HEK293 (cell line): ENCODE measurements at regions not wholly inside any gene's neighbourhood (a gene's known extent, or its start where the extent isn't known, plus 50 kb on each side); places are given as distances from the start of the nearest gene placed in this dataset.

Experiments used
- CTCF ChIA-PET: fragments of 350-600 bp; formaldehyde crosslinking; extraction: SDS; loops from one replicate; lab custom pipeline; 2021; ENCODE audit warnings: antibody characterized with exemption; lab: Yijun Ruan, JAX
- POLR2A ChIA-PET: fragments of 300-600 bp; formaldehyde crosslinking; extraction: SDS; loops from one replicate; lab custom pipeline; 2020; ENCODE audit warnings: antibody characterized with exemption, inconsistent platforms; lab: Yijun Ruan, JAX
- H3K27ac ChIP-seq: fragments of 200-500 bp; sonication (Bioruptor generic); 2 replicates; pipeline ENCODE4 v1.5.1; 2014; ENCODE audit warnings: low read depth, low read length, control low read depth, inconsistent platforms; ENCODE audit errors: extremely low read depth
- H3K36me3 ChIP-seq, 2 experiments: fragments of 200-500 bp in 1 of 2; sonication (Bioruptor generic) in 1 of 2; 1 replicate in 1 of 2; 2 replicates in 1 of 2; pipeline ENCODE4 v1.5.1; 2014 to 2017; ENCODE audit warnings: inconsistent platforms in 2 of 2, low read length in 2 of 2; ENCODE audit not compliant: control insufficient read depth in 2 of 2, insufficient read depth in 1 of 2
- H3K4me1 ChIP-seq: fragments of 200-500 bp; sonication (Bioruptor generic); 2 replicates; pipeline ENCODE4 v1.5.1; 2014; ENCODE audit warnings: mild to moderate bottlenecking, low read length, inconsistent platforms; ENCODE audit not compliant: control insufficient read depth, insufficient read depth
- H3K4me3 ChIP-seq: 2 replicates; pipeline ENCODE4 v1.5.1; 2011; ENCODE audit warnings: low read depth, mild to moderate bottlenecking, control low read depth, low read length, moderate library complexity
- H3K9me3 ChIP-seq: fragments of 200-500 bp; sonication (Bioruptor generic); 2 replicates; pipeline ENCODE4 v1.5.1; 2014; ENCODE audit warnings: low read depth, low read length, inconsistent platforms; ENCODE audit not compliant: control insufficient read depth, insufficient read depth
- FEZF1 ChIP-seq: fragments of 450-650 bp; formaldehyde crosslinking; IDR thresholded peaks from 2 replicates; pipeline ENCODE4 v1.5.1; 2016; ENCODE audit warnings: missing biosample characterization, missing genetic modification characterization
- OSR2 ChIP-seq: fragments of 450-650 bp; formaldehyde crosslinking; IDR thresholded peaks from 2 replicates; pipeline ENCODE4 v1.5.1; 2016; ENCODE audit warnings: missing biosample characterization, missing genetic modification characterization
- SP7 ChIP-seq: fragments of 450-650 bp; formaldehyde crosslinking; IDR thresholded peaks from 2 replicates; pipeline ENCODE4 v1.5.1; 2016; ENCODE audit warnings: missing biosample characterization, missing genetic modification characterization
- WT1 ChIP-seq: fragments of 450-650 bp; formaldehyde crosslinking; IDR thresholded peaks from 2 replicates; pipeline ENCODE4 v1.5.1; 2016; ENCODE audit warnings: missing biosample characterization, missing genetic modification characterization
- ZBTB21 ChIP-seq: fragments of 450-650 bp; formaldehyde crosslinking; IDR thresholded peaks from 2 replicates; pipeline ENCODE4 v1.5.1; 2017; ENCODE audit warnings: missing biosample characterization, missing genetic modification characterization
- ZBTB26 ChIP-seq: fragments of 450-650 bp; formaldehyde crosslinking; optimal IDR thresholded peaks from 2 replicates; pipeline ENCODE3; 2016; ENCODE audit warnings: missing biosample characterization, mild to moderate bottlenecking, missing genetic modification characterization
- ZFHX2 ChIP-seq: fragments of 450-650 bp; formaldehyde crosslinking; conservative IDR thresholded peaks from 2 replicates; pipeline ENCODE4 v1.5.1; 2016; ENCODE audit warnings: missing biosample characterization, missing genetic modification characterization
- ZFP69B ChIP-seq: fragments of 450-650 bp; formaldehyde crosslinking; IDR thresholded peaks from 2 replicates; pipeline ENCODE4 v1.5.1; 2016; ENCODE audit warnings: missing biosample characterization, missing genetic modification characterization
- ZNF280D ChIP-seq: fragments of 450-650 bp; formaldehyde crosslinking; IDR thresholded peaks from 2 replicates; pipeline ENCODE4 v1.5.1; 2016; ENCODE audit warnings: missing biosample characterization, missing genetic modification characterization
- ZNF366 ChIP-seq: fragments of 450-650 bp; formaldehyde crosslinking; conservative IDR thresholded peaks from 2 replicates; pipeline ENCODE4 v1.5.1; 2016; ENCODE audit warnings: missing biosample characterization, missing genetic modification characterization
- ZNF560 ChIP-seq: fragments of 450-650 bp; formaldehyde crosslinking; IDR thresholded peaks from 2 replicates; pipeline ENCODE4 v1.5.1; 2017; ENCODE audit warnings: missing biosample characterization, missing genetic modification characterization, borderline replicate concordance
- TF ChIP-seq, protein P1 (sequence below): fragments of 450-650 bp; formaldehyde crosslinking; IDR thresholded peaks from 2 replicates; pipeline ENCODE4 v1.5.1; 2017; ENCODE audit warnings: missing biosample characterization, missing genetic modification characterization
- TF ChIP-seq, protein P2 (sequence below): fragments of 450-650 bp; formaldehyde crosslinking; IDR thresholded peaks from 2 replicates; pipeline ENCODE4 v1.5.1; 2017; ENCODE audit warnings: missing biosample characterization, missing genetic modification characterization
- TF ChIP-seq, protein P3 (sequence below): fragments of 450-650 bp; formaldehyde crosslinking; IDR thresholded peaks from 2 replicates; pipeline ENCODE4 v1.5.1; 2017; ENCODE audit warnings: missing biosample characterization, missing genetic modification characterization
- TF ChIP-seq, protein P4 (sequence below): IDR thresholded peaks from 2 replicates; pipeline ENCODE4 v1.6.1; 2011; ENCODE audit warnings: mild to moderate bottlenecking, low read depth, low read length, borderline replicate concordance

DNA sequence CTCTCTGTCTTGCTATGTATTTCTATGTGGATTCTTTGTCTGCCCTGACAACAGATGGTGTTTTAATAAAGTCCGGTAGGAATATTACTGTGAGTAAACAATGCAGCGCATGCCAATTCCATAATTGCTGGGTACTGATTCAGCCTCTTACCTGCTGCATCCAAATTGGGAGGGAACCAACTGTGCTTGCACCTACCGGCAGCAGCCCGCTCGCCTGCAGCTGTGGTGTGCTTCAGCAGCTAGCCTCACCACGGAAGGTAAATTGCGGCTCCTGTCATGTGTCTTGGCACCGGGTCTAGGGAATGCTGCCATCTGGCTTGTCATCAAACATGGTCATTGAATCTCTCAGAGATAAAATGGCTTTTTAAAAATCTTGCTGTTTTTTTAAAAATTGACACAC is 704.8 kb upstream of the SLC35B3 start:
- ChIA-PET POLR2A (no interaction called here), CTCF (interaction anchor here (0.6 to 0.7 kb wide), 2 partner anchors 53 to 584 kb away, joined by 3 to 5 read pairs; no protein-coding TSS in a partner anchor)
- TF ChIP-seq OSR2 (0 out of 2 replicates have a peak, but pooled peaks have one; percentile 26), ZBTB26 (tag by site-specific recombination) (no peak), WT1 (tag by site-specific recombination) (0 out of 2 replicates have a peak, but pooled peaks have one; percentile 0), SP7 (0 out of 2 replicates have a peak, but pooled peaks have one; percentile 46)
- Histone ChIP-seq H3K4me3 (no peak overlapping the region), H3K36me3 (no peaks in the 10 kb centered on the region), H3K4me1 (peaks cover 17% of the 10 kb centered on the region), H3K9me3 (no peaks in the 10 kb centered on the region; the same call in 1 of the 2 replicates), H3K27ac (no peak overlapping the region)

DNA sequence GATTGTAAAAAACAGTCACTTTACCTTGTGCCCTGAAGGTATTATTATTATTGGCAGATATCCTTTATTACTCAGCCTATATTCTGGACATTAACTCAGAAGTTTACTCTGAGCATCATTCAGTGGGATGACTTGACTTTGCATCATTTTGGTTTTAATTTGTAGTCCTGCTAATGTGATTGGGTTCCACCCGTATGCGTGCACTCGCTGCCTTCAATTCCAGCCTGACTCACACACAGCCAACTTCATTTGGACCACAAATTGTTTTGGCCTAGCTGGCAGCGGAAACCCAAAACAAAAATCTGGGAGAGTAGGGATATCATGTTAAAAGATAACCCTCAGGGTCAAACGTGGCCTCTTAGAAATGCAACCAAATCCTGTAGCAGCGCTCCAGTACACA is 704.4 kb upstream of the SLC35B3 start:
- H3K36me3 ChIP-seq = no peaks in the 10 kb centered on the region
- CTCF ChIA-PET = no interaction called here
- H3K4me1 ChIP-seq = peaks cover 17% of the 10 kb centered on the region
- no peaks in the 10 kb centered on the region; the same call in 1 of the 2 replicates for H3K9me3 ChIP-seq
- no peak for TF ChIP-seq ZNF280D (tag by site-specific recombination)
- TF ChIP-seq ZFHX2 (tag by site-specific recombination) = no peak
- TF ChIP-seq, protein P1, sequence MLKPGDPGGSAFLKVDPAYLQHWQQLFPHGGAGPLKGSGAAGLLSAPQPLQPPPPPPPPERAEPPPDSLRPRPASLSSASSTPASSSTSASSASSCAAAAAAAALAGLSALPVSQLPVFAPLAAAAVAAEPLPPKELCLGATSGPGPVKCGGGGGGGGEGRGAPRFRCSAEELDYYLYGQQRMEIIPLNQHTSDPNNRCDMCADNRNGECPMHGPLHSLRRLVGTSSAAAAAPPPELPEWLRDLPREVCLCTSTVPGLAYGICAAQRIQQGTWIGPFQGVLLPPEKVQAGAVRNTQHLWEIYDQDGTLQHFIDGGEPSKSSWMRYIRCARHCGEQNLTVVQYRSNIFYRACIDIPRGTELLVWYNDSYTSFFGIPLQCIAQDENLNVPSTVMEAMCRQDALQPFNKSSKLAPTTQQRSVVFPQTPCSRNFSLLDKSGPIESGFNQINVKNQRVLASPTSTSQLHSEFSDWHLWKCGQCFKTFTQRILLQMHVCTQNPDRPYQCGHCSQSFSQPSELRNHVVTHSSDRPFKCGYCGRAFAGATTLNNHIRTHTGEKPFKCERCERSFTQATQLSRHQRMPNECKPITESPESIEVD = no peak
- TF ChIP-seq WT1 (tag by site-specific recombination) = peak; percentile 20; the same call in 1 of the 2 replicates
- TF ChIP-seq, protein P2, sequence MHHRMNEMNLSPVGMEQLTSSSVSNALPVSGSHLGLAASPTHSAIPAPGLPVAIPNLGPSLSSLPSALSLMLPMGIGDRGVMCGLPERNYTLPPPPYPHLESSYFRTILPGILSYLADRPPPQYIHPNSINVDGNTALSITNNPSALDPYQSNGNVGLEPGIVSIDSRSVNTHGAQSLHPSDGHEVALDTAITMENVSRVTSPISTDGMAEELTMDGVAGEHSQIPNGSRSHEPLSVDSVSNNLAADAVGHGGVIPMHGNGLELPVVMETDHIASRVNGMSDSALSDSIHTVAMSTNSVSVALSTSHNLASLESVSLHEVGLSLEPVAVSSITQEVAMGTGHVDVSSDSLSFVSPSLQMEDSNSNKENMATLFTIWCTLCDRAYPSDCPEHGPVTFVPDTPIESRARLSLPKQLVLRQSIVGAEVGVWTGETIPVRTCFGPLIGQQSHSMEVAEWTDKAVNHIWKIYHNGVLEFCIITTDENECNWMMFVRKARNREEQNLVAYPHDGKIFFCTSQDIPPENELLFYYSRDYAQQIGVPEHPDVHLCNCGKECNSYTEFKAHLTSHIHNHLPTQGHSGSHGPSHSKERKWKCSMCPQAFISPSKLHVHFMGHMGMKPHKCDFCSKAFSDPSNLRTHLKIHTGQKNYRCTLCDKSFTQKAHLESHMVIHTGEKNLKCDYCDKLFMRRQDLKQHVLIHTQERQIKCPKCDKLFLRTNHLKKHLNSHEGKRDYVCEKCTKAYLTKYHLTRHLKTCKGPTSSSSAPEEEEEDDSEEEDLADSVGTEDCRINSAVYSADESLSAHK (tag by site-specific recombination) = no peak
- TF ChIP-seq ZBTB21 (tag by site-specific recombination) = no peak
- no peak for TF ChIP-seq ZNF560 (tag by site-specific recombination)
- POLR2A ChIA-PET = interaction anchor here (0.6 kb wide), 1 partner anchor 931 kb away, joined by 5 read pairs; no protein-coding TSS in a partner anchor
- no peak overlapping the region for H3K4me3 ChIP-seq
- no peak overlapping the region for H3K27ac ChIP-seq

GRCh38 chr6:9138936-9139335 is 703.6 kb upstream of the SLC35B3 start:
- TF ChIP-seq SP7 (no peak), ZNF366 (no peak), ZFP69B (tag by site-specific recombination) (no peak), FEZF1 (peak; percentile 22; the same call in 1 of the 2 replicates)
- TF ChIP-seq, protein P3, sequence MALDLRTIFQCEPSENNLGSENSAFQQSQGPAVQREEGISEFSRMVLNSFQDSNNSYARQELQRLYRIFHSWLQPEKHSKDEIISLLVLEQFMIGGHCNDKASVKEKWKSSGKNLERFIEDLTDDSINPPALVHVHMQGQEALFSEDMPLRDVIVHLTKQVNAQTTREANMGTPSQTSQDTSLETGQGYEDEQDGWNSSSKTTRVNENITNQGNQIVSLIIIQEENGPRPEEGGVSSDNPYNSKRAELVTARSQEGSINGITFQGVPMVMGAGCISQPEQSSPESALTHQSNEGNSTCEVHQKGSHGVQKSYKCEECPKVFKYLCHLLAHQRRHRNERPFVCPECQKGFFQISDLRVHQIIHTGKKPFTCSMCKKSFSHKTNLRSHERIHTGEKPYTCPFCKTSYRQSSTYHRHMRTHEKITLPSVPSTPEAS (tag by site-specific recombination) = no peak
- TF ChIP-seq, protein P4, sequence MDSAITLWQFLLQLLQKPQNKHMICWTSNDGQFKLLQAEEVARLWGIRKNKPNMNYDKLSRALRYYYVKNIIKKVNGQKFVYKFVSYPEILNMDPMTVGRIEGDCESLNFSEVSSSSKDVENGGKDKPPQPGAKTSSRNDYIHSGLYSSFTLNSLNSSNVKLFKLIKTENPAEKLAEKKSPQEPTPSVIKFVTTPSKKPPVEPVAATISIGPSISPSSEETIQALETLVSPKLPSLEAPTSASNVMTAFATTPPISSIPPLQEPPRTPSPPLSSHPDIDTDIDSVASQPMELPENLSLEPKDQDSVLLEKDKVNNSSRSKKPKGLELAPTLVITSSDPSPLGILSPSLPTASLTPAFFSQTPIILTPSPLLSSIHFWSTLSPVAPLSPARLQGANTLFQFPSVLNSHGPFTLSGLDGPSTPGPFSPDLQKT = no peak
- TF ChIP-seq, all 188 proteins: peak for 1
- ChIA-PET POLR2A (interaction anchor here (0.6 kb wide), 1 partner anchor 932 kb away, joined by 5 read pairs; no protein-coding TSS in a partner anchor), CTCF (interaction anchor here (0.6 kb wide), 1 partner anchor 156 kb away, joined by 3 read pairs; no protein-coding TSS in a partner anchor)
- Histone ChIP-seq H3K9me3 (no peaks in the 10 kb centered on the region), H3K36me3 (no peaks in the 10 kb centered on the region), H3K4me3 (no peak overlapping the region), H3K27ac (no peak overlapping the region), H3K4me1 (peaks cover 17% of the 10 kb centered on the region)
